ENCODE measurements at regions not wholly inside any gene's neighbourhood (a gene's known extent, or its start where the extent isn't known, plus 50 kb on each side); places are given as distances from the start of the nearest gene placed in this dataset.

DNA sequence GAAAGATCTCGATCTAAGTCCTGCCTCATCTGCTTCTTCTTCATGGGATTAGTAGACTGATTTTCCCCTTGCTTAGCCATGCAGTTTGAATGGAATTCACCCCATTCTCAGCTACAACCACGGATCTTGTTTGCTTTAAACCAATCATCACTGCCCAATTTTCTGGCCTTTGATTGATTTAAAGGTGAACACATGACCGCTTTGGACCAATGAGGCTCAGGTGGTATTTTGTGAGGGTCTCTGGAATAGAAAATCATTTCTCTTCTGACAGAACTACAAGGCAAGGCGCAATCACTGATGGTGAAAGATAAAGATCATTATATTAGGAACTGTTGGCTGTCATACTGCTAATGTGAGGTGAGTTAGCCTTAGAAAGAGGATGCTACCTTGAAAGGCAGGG is 213.0 kb upstream of the PLEKHG7 start:
- no peak for DNase-seq

DNA sequence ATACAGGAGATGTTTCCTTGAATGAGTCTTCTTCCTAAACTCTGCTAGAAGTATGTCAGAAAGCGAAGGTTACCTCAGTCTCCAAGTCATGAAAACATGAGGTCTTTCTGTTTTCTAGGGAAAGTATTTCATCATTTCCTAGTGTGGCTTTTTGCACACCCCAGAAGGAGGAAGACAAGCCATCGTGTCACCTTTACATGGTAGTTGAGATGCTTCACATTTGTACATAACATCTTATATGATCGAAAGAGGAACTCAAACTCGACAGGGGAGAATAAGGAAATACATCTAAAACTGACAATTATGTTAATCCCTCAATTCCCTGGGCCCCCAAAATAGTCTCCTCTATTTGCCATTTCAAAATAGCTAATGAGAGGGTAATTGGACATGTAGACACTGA is 214.1 kb upstream of the PLEKHG7 start:
- DNase-seq = no peak

- DNase-seq = no peak
These were observed 215.7 kb upstream of the PLEKHG7 start for GRCh38 chr12:92487138-92487485.

- no peak for DNase-seq
These were observed 216.2 kb upstream of the PLEKHG7 start for GRCh38 chr12:92486443-92487137.

DNA sequence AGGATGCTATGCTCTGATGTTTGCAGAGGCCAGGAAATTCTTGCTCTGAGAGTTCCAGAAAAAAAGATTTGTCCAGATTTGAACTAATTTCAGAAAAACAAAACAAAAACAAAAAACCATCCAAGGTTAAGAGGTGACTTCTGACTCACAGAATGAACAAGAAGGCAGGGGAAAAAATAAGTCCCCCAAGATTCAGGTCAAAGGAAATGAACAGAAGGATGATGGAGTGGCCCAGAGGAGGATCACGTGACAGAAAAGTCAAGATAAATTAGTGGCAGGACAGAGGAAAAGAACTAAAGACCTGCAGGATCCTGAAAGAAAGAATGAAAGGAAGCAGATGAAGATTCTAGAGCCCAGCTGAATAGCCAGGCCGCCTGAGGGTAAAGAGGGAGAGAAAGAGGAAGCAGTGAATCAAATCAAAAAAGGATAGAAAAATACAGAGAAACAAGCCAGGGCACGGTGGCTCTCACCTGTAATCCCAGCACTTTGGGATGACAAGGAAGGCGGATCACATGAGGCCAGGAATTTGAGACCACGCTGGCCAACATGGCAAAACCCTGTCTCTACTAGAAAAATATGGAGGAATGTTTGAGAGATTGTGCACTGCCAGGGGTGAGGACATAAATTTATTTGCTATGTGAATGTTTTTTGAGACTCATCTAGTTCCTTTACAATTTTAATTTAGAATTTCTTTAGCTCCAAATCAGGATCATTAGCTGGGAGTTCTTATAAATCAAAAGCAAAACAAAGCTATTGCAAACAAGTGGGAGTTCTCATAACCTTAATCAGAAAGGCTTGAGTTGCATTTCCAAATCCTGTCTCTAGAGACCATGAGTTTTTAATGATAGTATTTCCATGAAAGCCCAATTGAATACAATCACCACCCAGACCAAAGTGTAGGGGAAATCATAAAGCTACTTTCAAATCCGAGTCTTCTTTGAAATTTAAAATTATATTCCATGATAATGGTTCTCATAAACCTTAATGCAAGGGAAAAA is 217.1 kb upstream of the PLEKHG7 start:
- no peak for DNase-seq

GRCh38 chr12:92482599-92482998 is 220.2 kb upstream of the PLEKHG7 start:
- no peak for DNase-seq

GRCh38 chr12:92481066-92481465 is 221.7 kb upstream of the PLEKHG7 start:
- no peak for DNase-seq

GRCh38 chr12:92478692-92479091 is 224.1 kb upstream of the PLEKHG7 start:
- no peak for DNase-seq

DNA sequence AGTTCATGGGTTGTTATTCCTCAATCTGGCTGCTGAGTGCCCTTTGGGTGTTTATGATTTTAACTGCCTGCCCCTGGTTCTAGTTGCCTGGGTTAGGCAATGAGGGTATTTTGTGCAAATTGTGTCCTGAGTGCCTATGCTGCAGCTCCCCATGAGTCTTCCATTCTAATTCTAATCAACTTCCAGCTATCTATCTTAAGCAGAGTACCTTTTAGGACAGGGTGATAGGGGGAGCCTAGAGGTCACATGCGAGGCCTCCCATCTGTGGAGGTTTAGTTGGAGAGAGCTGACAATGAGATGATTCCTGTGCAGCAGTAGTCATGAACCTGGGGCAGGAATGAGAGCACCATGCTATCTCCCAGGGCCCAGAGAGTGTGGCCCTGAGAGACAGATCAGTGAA is 225.9 kb upstream of the PLEKHG7 start:
- DNase-seq = no peak

- DNase-seq = no peak
These were observed 229.2 kb upstream of the PLEKHG7 start for GRCh38 chr12:92473564-92473963.

GRCh38 chr12:92472201-92472600 is 230.6 kb upstream of the PLEKHG7 start:
- no peak for DNase-seq

DNA sequence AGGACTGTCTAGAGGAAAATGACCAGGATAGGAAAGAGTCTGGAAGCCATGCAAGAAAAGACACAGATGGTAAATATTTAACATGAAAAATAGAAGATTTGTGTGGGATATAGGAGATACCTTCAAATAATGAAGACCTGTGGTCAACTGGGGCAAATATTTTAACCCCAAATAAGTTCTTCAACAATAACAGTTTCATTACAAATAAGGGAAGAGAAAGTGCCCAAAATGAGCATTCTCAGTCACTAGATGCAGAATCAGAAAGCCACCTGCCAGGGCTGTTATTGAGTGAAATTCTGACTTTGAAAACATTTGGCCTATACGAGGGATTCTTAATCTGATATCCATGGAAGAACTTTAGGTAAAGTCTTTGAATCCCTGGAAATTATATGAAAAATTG is 231.2 kb upstream of the PLEKHG7 start:
- DNase-seq = no peak

DNA sequence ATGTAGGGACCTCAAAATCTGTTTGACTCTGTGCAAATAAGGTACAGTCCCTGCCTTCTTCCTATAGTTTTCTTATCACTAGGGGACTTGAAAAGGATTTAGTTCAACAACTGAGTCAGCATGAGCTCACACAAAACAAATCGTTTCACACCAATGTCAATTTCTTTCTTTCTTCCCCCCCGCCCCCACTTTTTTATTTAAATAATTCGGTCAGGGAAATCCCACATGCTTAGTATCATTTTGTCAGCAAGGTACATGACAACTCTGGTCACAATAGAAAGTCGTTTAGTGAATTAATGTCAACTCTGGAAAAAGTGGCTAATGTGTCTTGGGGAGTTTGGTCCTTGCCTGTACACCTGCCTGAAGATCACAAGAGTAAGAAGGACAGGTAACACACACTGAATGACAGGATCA is 232.2 kb upstream of the PLEKHG7 start:
- DNase-seq = peak; percentile 40

DNA sequence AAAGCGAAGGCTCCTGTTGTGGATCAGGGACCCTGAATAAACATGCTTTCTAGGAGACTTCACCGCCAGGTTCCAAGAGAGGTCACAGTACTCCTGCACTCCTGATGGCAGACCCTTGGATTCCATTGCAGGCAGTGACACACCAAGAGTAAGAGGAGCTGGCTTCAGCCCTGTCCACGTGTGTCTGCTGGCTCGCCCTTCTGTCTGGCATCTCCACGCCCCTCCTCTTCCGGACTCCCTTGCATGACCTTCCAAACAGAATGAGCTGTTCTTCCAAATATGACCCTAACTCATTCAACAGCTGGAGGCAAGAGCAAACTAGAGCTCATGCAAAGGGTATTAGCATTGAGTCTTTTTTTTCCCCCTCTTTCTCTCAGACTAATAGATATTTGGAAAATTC is 233.0 kb upstream of the PLEKHG7 start:
- DNase-seq = no peak

DNA sequence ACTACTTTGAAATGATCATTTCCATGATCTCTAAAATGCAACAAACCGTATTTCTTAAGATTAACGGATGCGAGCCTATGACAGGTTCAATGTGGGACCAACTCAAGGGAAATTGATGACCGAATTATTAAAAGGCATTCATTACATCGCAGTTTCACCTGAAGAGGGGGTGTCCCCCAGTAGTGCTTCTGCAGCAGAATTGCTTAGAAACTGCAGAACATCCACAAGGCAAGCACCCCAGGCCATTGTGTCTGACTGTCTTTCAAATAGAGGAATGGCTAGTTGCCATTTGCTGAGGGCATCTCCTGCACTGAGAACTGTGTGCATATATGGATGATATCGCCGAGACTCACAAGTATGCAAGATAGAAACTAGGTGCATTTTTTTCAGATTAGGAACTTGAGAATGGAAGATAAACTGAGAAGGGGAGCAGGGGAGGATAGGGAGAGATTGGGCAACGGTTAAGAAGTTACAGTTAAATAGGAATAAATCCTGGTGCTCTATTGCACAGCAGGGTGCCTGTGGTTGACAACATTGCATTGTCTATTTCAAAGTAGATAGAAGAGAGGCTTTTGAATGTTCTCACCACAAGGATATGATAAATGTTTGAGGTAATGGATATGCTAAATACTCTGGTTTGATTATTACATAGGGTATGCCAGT is 234.3 kb upstream of the PLEKHG7 start:
- DNase-seq = no peak

DNA sequence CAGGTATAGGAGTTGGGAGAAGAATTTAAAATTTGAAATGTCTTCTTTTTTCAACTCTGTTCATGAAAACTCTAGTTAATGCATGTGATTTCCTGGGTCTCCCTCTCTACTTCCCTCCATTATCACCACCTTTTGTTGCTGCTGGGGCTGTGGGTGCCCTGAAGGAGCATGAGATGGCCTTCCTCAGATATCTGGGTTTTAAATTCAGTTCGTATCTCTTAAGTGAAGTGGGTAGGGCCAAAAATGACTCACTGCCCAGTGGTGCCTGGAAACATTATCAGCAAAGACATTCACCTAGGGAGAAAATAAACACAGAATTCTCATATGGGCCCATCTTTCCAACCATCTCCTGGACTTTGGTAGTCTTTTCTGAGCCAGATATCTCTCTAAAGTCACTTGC is 234.9 kb upstream of the PLEKHG7 start:
- no peak for DNase-seq

GRCh38 chr12:92466391-92467305 is 236.1 kb upstream of the PLEKHG7 start:
- DNase-seq = no peak

GRCh38 chr12:92465786-92466295 is 236.9 kb upstream of the PLEKHG7 start:
- DNase-seq = no peak

GRCh38 chr12:92464911-92465310 is 237.9 kb upstream of the PLEKHG7 start:
- DNase-seq = no peak

DNA sequence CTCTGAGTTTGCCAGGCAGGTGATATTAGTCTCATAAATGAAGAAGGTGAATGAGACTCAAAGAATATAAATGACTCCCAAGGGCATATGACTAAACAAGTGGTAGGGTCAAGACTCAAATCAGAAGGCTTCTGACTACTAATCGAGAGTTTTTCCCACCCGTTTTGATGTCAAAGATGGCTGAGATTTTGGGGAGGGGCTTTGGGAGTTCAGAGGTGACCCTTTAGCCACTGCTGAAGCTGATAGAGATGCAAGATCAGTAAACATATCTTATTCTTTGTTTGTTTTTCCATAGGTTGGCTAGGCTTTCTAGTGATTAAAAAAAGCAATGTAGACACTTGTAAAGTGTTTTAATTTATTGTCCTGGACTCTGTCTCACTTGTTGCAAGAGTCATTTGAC is 239.6 kb upstream of the PLEKHG7 start:
- no peak for DNase-seq

- peak; percentile 21 for DNase-seq
These were observed 240.3 kb upstream of the PLEKHG7 start for GRCh38 chr12:92462527-92462926.

- DNase-seq = peak; percentile 61
These were observed 240.7 kb upstream of the PLEKHG7 start for GRCh38 chr12:92462049-92462448.

All from CD4-positive, alpha-beta T cell treated with Interleukin-4 for 4 hours (primary cell).